ENCODE measurements at regions not wholly inside any gene's neighbourhood (a gene's known extent, or its start where the extent isn't known, plus 50 kb on each side); places are given as distances from the start of the nearest gene placed in this dataset.

DNA sequence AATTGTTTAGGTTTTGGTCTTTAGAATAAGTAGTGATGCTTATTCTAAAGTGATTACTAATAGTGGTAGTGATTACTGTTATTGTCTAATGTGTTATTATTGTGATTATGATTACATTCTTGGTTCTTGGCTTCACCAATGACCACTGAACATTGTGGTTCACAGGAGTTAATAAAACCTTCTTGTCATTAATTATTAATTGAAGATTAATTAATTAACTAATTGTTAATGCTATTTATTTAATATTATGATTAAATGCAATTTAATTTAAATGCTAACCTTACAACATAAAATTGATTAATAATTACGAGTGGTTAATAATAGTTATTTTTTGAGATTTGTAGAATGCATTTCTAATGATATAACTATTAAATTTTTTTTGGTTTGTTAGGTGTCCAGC is 747.7 kb upstream of the POM121L12 start:
- no peak overlapping the region for H3K4me3 ChIP-seq (ENCODE audit: low read length)
- TF ChIP-seq, protein P1, sequence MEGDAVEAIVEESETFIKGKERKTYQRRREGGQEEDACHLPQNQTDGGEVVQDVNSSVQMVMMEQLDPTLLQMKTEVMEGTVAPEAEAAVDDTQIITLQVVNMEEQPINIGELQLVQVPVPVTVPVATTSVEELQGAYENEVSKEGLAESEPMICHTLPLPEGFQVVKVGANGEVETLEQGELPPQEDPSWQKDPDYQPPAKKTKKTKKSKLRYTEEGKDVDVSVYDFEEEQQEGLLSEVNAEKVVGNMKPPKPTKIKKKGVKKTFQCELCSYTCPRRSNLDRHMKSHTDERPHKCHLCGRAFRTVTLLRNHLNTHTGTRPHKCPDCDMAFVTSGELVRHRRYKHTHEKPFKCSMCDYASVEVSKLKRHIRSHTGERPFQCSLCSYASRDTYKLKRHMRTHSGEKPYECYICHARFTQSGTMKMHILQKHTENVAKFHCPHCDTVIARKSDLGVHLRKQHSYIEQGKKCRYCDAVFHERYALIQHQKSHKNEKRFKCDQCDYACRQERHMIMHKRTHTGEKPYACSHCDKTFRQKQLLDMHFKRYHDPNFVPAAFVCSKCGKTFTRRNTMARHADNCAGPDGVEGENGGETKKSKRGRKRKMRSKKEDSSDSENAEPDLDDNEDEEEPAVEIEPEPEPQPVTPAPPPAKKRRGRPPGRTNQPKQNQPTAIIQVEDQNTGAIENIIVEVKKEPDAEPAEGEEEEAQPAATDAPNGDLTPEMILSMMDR (IDR thresholded peaks at IDR 0.05; ENCODE audit: insufficient read depth, low read depth, low read length, missing control alignments): no peak

DNA sequence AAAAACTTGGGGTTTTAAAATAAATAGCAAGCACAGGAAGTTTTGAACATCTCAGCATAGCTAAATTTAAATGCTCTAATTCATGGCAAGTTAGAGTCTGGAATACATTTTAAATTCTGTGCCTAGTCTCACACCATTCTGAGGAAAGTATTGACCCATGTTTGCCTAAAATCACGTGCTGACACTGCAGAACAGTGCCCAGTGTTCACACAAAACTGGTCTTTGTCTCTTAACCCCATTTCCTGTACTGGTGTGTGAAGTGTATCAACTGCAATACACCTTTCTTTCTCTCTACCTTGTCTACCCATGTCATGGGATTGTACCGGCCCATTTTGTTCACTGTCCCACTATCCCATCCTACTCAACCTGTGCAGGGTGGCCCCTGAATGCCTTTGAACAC is 749.7 kb upstream of the POM121L12 start:
- no peak overlapping the region for H3K4me3 ChIP-seq (ENCODE audit: low read length)
- TF ChIP-seq, protein P1 (IDR thresholded peaks at IDR 0.05; ENCODE audit: insufficient read depth, low read depth, low read length, missing control alignments): no peak
- no peak for DNase-seq (ENCODE audit: low read depth)

More for the DNA sequence above, 747.7 kb upstream of the POM121L12 start:
- DNase-seq (ENCODE audit: low read depth): no peak

DNA sequence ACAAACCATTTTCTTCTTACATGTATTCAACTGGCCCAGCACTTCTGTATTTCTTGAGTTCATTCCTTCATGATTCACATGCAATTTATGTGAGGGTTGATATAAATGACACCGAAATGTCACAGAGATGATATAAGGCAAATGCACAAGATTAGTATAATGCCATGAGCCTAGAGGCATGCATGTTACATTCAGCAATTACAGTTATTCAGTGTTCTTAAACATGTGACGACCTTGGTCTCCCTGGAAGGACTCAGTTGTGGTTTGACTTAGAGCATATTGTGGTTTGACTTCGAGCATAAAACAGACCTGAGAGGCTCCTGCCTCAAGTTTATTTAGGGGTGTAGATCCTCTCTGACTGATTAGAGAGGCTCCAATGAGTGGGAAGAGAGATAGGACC is 752.1 kb upstream of the POM121L12 start:
- no peak for DNase-seq (ENCODE audit: low read depth)
- TF ChIP-seq, protein P1 (IDR thresholded peaks at IDR 0.05; ENCODE audit: insufficient read depth, low read depth, low read length, missing control alignments): no peak
- no peak overlapping the region for H3K4me3 ChIP-seq (ENCODE audit: low read length)

DNA sequence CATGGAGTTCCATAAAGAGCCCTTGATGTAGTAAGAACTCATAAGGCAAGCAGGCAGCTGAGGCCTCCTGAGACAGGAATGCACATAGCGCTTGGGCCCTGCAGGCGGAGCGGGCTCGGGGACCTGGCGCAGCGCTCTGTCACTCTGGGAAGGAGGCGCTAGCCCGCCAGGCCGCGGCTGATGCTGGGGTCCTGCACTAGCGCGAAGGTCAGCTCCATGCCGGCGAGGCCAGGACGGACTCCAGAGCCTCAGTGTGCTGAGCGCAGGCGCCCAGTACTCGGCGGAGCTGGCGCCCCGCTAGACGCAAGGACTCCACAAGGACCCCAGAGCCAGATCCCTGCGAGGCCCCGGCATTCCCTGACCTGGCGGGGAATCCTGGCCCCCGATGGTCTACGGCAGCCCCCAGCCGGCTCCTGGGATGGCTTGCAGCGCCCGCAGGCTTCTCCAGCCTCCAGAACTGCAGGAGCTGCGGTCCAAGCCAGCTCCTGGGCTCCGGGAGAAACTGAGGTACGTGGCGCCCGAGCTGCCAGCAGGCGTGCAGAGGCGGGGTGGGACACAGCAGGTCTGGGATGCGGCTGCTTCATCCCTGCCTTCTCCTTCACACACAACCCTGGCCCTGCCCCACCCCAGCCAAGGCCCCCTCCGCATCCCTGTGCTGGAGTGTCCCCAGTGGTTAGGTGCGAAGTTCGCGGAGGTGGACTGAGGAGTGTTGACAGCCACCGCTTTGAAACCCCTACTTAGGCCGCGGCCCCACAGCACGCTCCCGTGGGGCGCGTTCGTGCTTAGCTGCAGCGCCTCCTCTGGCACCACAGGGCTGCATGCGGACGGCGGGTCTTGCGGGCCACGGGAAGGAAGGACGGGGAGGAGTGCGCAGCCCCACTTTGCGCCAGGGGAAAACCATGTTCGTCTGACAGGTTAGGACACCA is 761.5 kb upstream of the POM121L12 start:
- TF ChIP-seq, protein P1 (IDR thresholded peaks at IDR 0.05; ENCODE audit: insufficient read depth, low read depth, low read length, missing control alignments): no peak
- peak; percentile 0 for DNase-seq (ENCODE audit: low read depth)
- no peak overlapping the region for H3K4me3 ChIP-seq (ENCODE audit: low read length)

DNA sequence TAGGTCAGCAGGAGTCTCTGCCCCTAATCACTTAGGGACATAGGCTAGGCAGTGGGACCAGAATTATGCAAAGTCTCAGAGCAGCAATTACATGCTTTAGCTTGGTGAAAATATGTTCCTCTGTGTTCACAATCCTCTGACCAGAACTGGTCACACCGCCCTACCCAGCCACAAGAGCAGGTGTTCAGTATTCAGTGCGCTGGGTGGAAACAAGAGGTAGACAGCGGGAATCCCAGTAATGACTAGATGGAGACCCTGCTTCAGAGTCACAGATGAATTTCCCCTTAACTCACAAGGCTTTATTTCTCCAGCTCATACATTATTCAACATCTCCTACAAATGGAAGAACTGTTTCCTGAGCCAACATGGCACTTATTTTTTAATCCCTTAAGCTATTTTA is 763.7 kb upstream of the POM121L12 start:
- no peak overlapping the region for H3K4me3 ChIP-seq (ENCODE audit: low read length)
- no peak for DNase-seq (ENCODE audit: low read depth)
- TF ChIP-seq, protein P1 (IDR thresholded peaks at IDR 0.05; ENCODE audit: insufficient read depth, low read depth, low read length, missing control alignments): no peak

DNA sequence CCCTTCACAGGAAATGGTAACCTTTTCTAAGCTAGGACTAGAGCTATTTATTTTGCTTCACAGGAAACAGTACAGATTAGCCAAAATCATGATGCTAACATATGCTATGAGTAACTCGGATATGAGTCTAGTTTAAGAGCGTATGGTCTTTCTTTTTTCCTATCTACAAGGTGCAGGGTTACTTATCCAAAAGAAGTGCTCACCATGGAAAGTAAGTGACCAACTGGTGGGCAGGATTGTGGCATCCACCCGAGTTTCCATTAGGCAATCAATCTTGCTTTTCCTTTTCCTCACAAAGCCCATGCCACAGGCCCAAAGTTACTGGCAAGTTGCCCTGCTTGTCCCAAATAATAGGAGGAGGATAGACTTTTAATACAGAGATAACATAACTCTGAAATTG is 765.1 kb upstream of the POM121L12 start:
- no peak overlapping the region for H3K4me3 ChIP-seq (ENCODE audit: low read length)
- no peak for DNase-seq (ENCODE audit: low read depth)
- TF ChIP-seq, protein P1 (IDR thresholded peaks at IDR 0.05; ENCODE audit: insufficient read depth, low read depth, low read length, missing control alignments): no peak

DNA sequence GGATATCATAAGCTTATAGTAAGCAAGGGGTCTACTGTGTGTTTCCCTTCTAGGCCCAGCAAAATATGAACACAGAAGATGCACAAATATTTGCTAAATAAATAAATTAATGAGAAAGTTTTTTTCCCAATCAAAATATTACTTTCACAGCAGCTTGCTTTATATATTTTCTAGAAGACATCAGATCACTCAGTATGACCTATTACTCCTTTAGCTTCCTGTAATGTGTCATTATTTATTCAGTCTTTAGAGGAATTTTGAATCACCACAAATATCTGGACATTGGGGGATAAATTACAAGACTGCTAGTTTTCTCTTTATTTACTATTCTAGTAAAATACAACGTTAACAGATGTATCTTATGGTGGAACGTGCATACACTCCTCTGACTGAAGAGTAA is 765.8 kb upstream of the POM121L12 start:
- no peak for DNase-seq (ENCODE audit: low read depth)
- H3K4me3 ChIP-seq (ENCODE audit: low read length): no peak overlapping the region
- TF ChIP-seq, protein P1 (IDR thresholded peaks at IDR 0.05; ENCODE audit: insufficient read depth, low read depth, low read length, missing control alignments): no peak

Measured in epithelial cell of esophagus (primary cell).